SK-N-MC (cell line): ENCODE measurements at regions not wholly inside any gene's neighbourhood (a gene's known extent, or its start where the extent isn't known, plus 50 kb on each side); places are given as distances from the start of the nearest gene placed in this dataset.

ENCODE experiments used
- EZH2 ChIP-seq: fragments of 200-600 bp; sonication (generic); IDR thresholded peaks from one replicate; pipeline ENCODE4 v1.6.1; 2017; ENCODE audit warnings: antibody characterized with exemption
- FOXP2 ChIP-seq: optimal IDR thresholded peaks from 2 replicates; pipeline ENCODE3; 2011; ENCODE audit warnings: mild to moderate bottlenecking, moderate library complexity; ENCODE audit not compliant: insufficient read depth; ENCODE audit errors: extremely low read length, control extremely low read depth
- POLR2AphosphoS5 ChIP-seq: IDR thresholded peaks from 2 replicates; pipeline ENCODE4 v1.6.1; 2012; ENCODE audit warnings: mild to moderate bottlenecking, low read depth, low read length, borderline replicate concordance

DNA sequence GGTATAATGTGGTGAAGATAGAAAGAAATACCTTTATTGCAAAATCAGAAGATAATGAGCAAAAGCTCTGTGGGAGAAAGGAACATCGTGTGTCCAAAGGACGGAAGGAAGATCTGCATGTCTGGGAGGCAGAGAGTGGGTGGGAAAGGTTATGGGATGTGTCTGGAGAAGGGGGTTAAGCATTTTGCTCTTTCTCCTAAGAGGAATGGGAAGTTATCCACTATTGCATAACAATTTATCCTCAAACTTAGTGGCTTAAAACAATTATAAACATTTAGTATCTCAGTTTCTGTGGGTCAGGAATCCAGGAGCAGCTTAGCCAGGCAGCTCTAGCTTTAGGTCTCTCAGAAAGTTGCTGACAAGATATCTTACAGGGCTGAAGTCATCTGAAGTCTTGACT, 229.1 kb upstream of the CITED2 start:
- TF ChIP-seq POLR2AphosphoS5 = no peak
- no peak for TF ChIP-seq EZH2
- TF ChIP-seq FOXP2 = no peak
